ENCODE measurements at regions not wholly inside any gene's neighbourhood (a gene's known extent, or its start where the extent isn't known, plus 50 kb on each side); places are given as distances from the start of the nearest gene placed in this dataset.

DNA sequence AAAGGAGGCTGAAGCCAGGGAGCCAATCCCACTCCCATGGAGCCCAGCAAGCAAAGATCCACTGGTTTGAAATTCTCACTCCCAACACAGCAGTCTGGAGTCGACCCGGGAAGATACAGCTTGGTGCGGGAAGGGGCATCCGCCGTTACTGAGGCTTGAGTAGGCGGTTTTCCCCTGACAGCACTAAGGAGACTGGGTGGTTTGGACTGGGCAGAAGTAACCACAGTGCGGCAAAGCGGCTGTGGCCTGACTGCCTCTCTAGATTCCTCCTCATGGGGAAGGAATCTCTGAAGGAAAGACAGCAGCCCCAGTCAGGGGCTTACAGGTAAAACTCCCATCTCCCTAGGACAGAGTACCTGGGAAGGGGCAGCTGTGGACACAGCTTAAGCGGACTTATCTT lies 261.6 kb upstream of the KYNU start:
- TF ChIP-seq, protein P1, sequence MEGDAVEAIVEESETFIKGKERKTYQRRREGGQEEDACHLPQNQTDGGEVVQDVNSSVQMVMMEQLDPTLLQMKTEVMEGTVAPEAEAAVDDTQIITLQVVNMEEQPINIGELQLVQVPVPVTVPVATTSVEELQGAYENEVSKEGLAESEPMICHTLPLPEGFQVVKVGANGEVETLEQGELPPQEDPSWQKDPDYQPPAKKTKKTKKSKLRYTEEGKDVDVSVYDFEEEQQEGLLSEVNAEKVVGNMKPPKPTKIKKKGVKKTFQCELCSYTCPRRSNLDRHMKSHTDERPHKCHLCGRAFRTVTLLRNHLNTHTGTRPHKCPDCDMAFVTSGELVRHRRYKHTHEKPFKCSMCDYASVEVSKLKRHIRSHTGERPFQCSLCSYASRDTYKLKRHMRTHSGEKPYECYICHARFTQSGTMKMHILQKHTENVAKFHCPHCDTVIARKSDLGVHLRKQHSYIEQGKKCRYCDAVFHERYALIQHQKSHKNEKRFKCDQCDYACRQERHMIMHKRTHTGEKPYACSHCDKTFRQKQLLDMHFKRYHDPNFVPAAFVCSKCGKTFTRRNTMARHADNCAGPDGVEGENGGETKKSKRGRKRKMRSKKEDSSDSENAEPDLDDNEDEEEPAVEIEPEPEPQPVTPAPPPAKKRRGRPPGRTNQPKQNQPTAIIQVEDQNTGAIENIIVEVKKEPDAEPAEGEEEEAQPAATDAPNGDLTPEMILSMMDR (IDR thresholded peaks at IDR 0.05; ENCODE audit: extremely low read depth in 1 of 2, insufficient read depth in 1 of 2, low read depth in 1 of 2, low read length in 2 of 2): no peak
- TF ChIP-seq JUN (IDR thresholded peaks at IDR 0.05; ENCODE audit: borderline replicate concordance, insufficient read depth, insufficient read length, low read depth): no peak
- TF ChIP-seq POLR2AphosphoS5 (IDR thresholded peaks at IDR 0.05; ENCODE audit: insufficient read depth, low read depth, low read length): no peak
- TF ChIP-seq POLR2A (IDR thresholded peaks at IDR 0.05; ENCODE audit: low read depth, low read length): no peak
- no peak for TF ChIP-seq EZH2 (IDR thresholded peaks at IDR 0.05; ENCODE audit: borderline replicate concordance, low read depth, low read length, severe bottlenecking)

All from endothelial cell of umbilical vein (primary cell).